Nephron (organoid): ENCODE measurements at regions not wholly inside any gene's neighbourhood (a gene's known extent, or its start where the extent isn't known, plus 50 kb on each side); places are given as distances from the start of the nearest gene placed in this dataset.

Experiments
- H3K27ac Mint-ChIP-seq, 3 experiments: 2 replicates each; pipeline ENCODE4 v1.8.0; 2020; ENCODE audit warnings: mixed read lengths in 3 of 3, mild to moderate bottlenecking in 2 of 3, moderate library complexity in 1 of 3
- H3K27me3 Mint-ChIP-seq: 2 replicates; pipeline ENCODE4 v1.8.0; 2021; ENCODE audit warnings: low read depth, mild to moderate bottlenecking, moderate library complexity, mixed read lengths
- H3K36me3 Mint-ChIP-seq: 2 replicates; pipeline ENCODE4 v1.8.0; 2020; ENCODE audit warnings: low read depth, mixed read lengths
- H3K4me1 Mint-ChIP-seq: 2 replicates; pipeline ENCODE4 v1.8.0; 2020; ENCODE audit warnings: mixed read lengths
- H3K4me3 Mint-ChIP-seq, 3 experiments: 2 replicates each; pipeline ENCODE4 v1.8.0; 2020; ENCODE audit warnings: mild to moderate bottlenecking in 3 of 3, mixed read lengths in 3 of 3, moderate library complexity in 2 of 3
- H3K9me3 Mint-ChIP-seq: 2 replicates; pipeline ENCODE4 v1.8.0; 2020; ENCODE audit warnings: mixed read lengths
- CTCF ChIP-seq, 3 experiments: fragments of 200-600 bp; sonication (generic); IDR thresholded peaks; one replicate each; pipeline ENCODE4 v1.5.0; 2021; ENCODE audit warnings: antibody characterized with exemption in 3 of 3; ENCODE audit not compliant: unreplicated experiment in 3 of 3

GRCh38 chr2:176395273-176395854 lies 126.1 kb downstream of the MTX2 start:
- H3K9me3 Mint-ChIP-seq, result no peaks in the 10 kb centered on the region
- H3K27ac Mint-ChIP-seq, result no peak overlapping the region
- no peaks in the 10 kb centered on the region for H3K36me3 Mint-ChIP-seq
- TF ChIP-seq CTCF (IDR thresholded peaks at IDR 0.05; ENCODE audit: unreplicated experiment in 3 of 3), result no peak
- no peak overlapping the region for H3K4me3 Mint-ChIP-seq
- H3K4me1 Mint-ChIP-seq, result peaks cover 61% of the 10 kb centered on the region
- peaks cover 3% of the 10 kb centered on the region for H3K27me3 Mint-ChIP-seq

GRCh38 chr2:176398243-176399073 lies 129.2 kb downstream of the MTX2 start:
- no peaks in the 10 kb centered on the region for H3K36me3 Mint-ChIP-seq
- H3K4me1 Mint-ChIP-seq, result peaks cover 36% of the 10 kb centered on the region
- no peak for TF ChIP-seq CTCF (IDR thresholded peaks at IDR 0.05; ENCODE audit: unreplicated experiment in 3 of 3)
- peaks cover 3% of the 10 kb centered on the region for H3K27me3 Mint-ChIP-seq
- H3K27ac Mint-ChIP-seq, result peak overlapping the region; percentile 42 to 76 (median 52)
- no peaks in the 10 kb centered on the region for H3K9me3 Mint-ChIP-seq
- no peak overlapping the region for H3K4me3 Mint-ChIP-seq

- H3K4me1 Mint-ChIP-seq, result peaks cover 32% of the 10 kb centered on the region
- H3K36me3 Mint-ChIP-seq, result no peaks in the 10 kb centered on the region
- H3K27ac Mint-ChIP-seq, result peak overlapping the region; percentile 42 to 76 (median 52)
- H3K9me3 Mint-ChIP-seq, result no peaks in the 10 kb centered on the region
- peaks cover 3% of the 10 kb centered on the region for H3K27me3 Mint-ChIP-seq
- H3K4me3 Mint-ChIP-seq, result no peak overlapping the region
- TF ChIP-seq CTCF (IDR thresholded peaks at IDR 0.05; ENCODE audit: unreplicated experiment in 3 of 3), result no peak
Measured at GRCh38 chr2:176399074-176399598, 129.9 kb downstream of the MTX2 start.

GRCh38 chr2:176405477-176405876 lies 136.2 kb downstream of the MTX2 start:
- H3K27me3 Mint-ChIP-seq, result no peaks in the 10 kb centered on the region
- no peaks in the 10 kb centered on the region for H3K9me3 Mint-ChIP-seq
- TF ChIP-seq CTCF (IDR thresholded peaks at IDR 0.05; ENCODE audit: unreplicated experiment in 3 of 3), result no peak
- H3K36me3 Mint-ChIP-seq, result no peaks in the 10 kb centered on the region
- H3K4me1 Mint-ChIP-seq, result peaks cover 14% of the 10 kb centered on the region
- H3K4me3 Mint-ChIP-seq, result no peak overlapping the region
- no peak overlapping the region for H3K27ac Mint-ChIP-seq

- Mint-ChIP-seq H3K4me1 (peaks cover 14% of the 10 kb centered on the region), H3K4me3 (no peak overlapping the region), H3K27me3 (no peaks in the 10 kb centered on the region), H3K9me3 (no peaks in the 10 kb centered on the region), H3K36me3 (no peaks in the 10 kb centered on the region), H3K27ac (peak overlapping the region; percentile 32 to 64 (median 44))
- TF ChIP-seq CTCF (IDR thresholded peaks at IDR 0.05; ENCODE audit: unreplicated experiment in 3 of 3), result no peak
Measured at GRCh38 chr2:176407706-176408105, 138.5 kb downstream of the MTX2 start.
